Central memory CD4-positive, alpha-beta T cell (primary cell): ENCODE measurements at regions not wholly inside any gene's neighbourhood (a gene's known extent, or its start where the extent isn't known, plus 50 kb on each side); places are given as distances from the start of the nearest gene placed in this dataset.

ENCODE experiments used
- DNase-seq: peaks from one replicate; pipeline ENCODE4 v3.0.0; 2022

GRCh38 chr2:34123996-34124785 is 525.1 kb upstream of the FAM98A start:
- DNase-seq = no peak

- DNase-seq = no peak
Measured at GRCh38 chr2:34121076-34121475, 522.0 kb upstream of the FAM98A start.

DNA sequence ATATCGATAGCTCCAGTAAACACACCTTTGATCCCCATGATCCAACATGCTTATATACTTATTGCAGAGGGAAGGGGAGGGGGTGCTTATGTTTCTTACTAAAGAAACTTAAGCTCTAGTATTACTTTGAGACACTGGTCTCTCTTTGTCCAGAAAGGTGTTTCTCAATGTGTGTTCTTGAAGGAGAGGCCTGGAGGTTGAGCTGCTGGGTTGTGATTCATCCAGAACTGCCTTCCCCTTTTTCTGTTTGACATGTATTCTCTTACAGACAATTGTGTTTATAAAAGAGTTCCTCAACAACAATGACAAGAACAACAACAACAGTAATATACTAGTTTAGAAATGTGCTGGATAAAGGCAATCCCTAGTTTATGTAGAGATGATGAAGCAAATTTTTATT is 516.0 kb upstream of the FAM98A start:
- DNase-seq = no peak

DNA sequence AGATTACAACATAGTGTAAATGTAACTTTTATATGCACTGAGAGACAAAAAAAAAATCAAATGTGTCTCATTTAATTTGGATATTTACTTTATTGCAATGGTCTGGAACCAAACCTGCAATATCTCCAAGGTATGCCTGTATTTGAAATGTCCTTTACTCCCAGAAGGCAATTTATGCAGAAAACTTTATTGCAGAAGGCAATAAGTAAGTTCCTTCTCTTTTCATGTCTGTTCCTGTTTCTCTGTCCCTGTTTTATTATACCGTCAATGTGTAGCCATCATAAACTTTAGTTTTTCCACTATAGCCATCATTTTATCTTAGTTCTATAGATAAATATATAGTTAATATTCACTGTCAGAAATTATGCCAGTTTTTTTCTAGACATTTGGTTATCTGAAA is 513.1 kb upstream of the FAM98A start:
- no peak for DNase-seq

DNA sequence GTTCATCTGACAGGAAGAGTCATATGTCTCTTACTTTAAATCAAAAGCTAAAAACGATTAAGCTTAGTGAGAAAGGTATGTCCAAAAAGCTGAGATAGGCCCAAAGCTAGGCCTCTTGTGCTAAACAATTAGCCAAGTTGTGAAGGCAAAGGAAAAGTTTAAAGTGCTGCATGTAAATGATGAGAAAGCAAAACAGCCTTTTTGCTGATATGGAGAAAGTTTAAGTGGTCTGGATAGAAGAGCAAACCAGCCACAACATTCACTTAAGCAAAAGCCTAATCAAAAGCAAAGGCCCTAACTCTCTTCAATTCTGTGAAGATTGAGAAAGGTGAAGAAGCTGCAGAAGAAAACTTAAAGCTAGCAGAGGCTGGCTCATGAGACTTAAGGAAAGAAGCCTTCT is 511.3 kb upstream of the FAM98A start:
- DNase-seq = no peak

DNA sequence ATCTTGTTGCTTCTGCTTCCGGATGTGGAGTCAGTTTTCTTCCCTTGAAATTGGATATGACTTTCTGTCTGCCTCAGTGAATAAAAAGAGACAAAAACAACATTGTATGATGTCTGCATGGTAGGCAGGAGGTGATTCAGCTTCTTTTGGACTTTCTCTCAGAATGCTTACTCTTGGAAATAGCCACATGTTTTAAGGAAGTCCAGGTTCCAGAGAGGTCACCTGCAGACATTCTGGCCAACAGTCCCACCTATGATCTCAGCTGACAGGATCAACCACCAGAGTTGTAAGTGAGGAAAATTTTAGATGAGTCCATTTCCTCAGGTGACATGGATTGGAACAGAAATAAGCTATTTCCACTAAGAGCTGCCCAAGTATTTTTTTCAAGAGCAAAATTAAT is 508.7 kb upstream of the FAM98A start:
- no peak for DNase-seq

DNA sequence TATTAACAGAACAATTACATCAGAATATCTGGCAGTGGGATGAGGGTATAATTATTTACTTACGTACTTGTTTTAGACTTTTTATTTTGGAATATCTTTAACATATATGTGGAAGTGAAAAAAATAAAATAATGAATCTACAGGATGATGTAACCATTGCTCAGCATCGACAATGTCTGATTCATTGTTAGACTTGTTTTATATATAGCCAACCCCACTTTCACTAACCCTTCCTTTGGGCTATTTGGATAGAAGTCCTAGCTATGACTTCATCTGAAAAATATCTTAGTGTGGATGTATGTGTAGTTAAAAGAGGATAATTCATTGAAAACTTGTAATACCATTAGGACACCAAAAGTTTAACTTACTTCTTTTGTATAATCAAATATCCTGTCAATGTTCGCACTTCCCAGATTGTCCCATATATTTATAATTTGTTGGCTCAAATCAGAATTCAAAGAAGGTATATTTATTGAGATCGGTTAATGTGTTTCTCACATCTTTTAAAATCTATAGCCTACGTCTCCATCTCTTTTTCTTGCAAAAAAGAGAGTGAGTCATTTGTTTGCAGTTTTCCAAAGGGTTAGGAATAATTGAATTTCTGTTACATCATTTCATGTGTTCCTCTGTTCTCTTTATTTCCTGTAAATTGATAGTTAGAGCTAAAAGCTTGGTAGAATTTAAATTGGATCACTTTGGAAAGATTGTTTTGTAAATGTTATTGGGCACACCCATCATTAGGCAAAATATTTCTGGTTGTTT is 506.1 kb upstream of the FAM98A start:
- DNase-seq = no peak

DNA sequence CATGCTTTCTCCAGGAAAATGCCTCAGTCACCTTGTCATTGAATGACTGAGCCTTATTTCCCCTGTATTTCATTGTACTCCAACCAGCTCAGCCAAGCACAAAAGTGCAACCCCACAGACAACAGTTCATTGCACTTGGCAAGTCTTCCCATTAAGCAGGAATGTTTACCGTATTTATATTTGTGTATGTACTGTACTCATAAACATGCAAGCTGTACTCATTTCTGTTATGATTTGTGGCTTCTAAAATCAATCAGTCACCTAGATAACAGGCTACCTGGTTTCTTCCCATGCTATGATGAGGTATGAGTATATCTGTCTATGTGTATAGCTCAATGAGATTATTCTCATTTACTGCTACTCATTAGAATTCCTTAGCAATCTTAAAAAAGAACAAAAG is 505.5 kb upstream of the FAM98A start:
- DNase-seq = no peak

GRCh38 chr2:34103437-34103836 is 504.3 kb upstream of the FAM98A start:
- no peak for DNase-seq

- no peak for DNase-seq
Measured at GRCh38 chr2:34102339-34102738, 503.2 kb upstream of the FAM98A start.

GRCh38 chr2:34099377-34099776 is 500.3 kb upstream of the FAM98A start:
- no peak for DNase-seq

GRCh38 chr2:34098256-34098655 is 499.2 kb upstream of the FAM98A start:
- no peak for DNase-seq

DNA sequence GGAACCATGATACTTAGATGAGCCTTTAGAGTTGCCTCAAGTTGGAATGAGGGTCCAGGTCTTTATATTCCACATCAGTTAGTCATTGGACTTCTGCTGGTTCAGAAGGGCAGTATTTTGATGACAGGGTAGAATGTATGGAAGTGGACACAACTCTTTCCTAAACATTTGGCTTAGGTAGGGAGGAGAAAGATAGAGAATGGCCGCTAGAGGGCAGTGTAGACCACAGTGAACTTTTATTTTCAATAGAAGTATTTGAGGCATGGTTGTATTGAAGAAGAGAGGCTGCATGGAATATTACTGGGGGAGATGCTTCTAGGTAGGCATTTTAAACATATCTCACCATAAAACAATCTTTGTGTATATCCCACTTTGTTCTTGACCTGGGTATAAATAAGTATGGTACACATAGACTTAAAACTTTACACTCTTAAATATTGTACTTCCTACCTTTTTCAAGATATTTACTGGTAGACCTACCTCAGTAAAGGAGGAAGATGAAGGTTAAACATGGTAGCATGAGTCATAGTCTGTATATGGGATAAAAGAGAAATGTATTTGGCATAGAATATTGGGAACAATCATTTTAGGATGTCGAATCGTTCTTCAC is 497.6 kb upstream of the FAM98A start:
- DNase-seq = peak; percentile 17

DNA sequence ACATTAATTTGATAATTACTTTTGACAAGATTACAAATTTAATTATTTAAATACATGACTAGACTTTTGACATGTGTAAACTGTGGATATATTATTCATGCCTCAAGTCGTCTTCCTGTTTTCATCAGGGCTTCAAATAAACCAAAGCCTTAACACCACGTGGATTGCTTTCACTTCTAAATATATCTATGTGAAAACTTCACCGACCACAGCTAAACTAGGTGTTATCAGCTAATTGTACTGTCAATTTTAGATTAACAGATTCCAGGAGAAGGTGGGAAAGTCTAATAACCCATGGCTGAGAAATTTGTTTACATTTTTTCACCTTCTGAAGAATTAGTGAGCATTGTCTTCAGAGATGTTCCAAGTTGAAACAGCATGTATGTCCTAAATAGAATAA is 494.7 kb upstream of the FAM98A start:
- DNase-seq = no peak

DNA sequence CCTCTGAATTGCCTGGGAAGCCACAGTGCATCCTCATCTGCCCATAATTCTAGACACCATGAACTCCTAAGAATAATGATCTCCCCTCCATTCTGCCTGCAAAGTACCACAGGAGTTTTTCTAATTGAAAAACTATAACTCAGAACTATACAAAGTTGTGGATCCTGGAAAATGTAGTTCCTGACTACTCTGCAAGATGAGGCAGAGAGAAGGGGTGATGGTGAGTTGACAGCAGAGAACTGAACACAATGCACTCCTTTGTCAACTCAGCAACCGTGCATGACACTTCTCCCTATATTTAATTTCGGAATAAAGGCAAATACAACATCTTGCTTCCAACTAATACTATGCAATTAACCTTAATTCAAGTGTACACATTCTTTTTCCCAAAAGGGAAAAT is 471.1 kb upstream of the FAM98A start:
- no peak for DNase-seq

DNA sequence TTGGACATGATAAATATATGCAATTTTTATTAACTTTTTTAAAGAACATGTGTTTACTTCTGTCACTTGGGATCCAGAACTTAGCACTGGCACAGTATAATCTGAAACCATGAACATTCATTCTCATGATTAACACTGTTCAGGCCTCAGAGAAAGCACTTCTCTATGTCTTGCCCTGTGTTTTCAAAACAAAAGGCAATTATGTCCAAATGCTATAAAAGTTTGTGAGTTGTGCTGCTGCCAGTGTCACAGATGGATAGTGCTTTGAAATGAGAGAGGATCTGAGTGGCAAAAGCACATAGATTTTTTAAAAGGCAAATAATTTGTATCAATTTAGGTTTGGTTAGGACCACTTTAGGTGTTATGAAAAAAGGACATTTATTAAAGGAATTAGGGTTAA is 470.5 kb upstream of the FAM98A start:
- no peak for DNase-seq

DNA sequence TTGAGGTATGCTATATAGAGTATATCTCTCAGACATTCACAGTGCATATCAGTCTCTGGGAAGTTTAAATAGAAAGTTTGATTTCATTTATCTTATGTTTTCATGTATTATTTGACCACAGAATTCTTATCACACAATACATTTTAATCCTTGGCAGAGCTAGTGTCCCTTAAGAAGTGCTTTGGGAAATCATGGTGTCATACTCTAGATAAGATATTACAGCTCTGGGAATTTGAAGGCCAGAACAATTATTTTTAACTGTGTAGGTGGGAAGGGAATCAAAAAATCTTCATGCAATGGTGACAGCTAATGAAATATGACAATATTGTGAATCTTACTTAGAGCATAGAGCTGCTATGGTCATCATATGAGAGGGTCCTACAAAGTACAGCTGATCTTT is 451.3 kb upstream of the FAM98A start:
- DNase-seq = no peak

GRCh38 chr2:34045101-34045655 is 446.1 kb upstream of the FAM98A start:
- DNase-seq = no peak

- DNase-seq = no peak
Measured at GRCh38 chr2:34037886-34038285, 438.8 kb upstream of the FAM98A start.

DNA sequence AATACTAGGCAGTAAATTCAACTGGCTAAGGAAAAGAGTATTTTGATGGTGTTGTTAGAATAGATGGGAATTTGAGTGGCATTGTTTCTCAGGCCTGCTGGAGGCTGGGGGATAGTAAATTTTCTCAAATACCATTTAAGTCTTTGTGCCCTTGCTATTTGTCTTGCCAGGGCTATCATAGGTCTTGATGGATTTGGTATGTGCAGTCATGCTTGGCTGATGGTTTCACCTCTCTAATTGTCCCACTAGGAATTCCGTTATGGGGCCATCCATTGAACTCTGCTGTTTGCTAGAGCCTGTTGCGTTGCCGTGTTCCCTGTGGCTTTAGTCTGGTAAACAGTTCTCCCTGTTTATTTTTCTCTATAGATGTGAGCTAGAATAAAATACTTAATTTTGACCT is 438.1 kb upstream of the FAM98A start:
- no peak for DNase-seq

GRCh38 chr2:34031097-34031496 is 432.0 kb upstream of the FAM98A start:
- no peak for DNase-seq

GRCh38 chr2:34030273-34030672 is 431.2 kb upstream of the FAM98A start:
- DNase-seq = no peak

- DNase-seq = no peak
Measured at GRCh38 chr2:34029073-34029472, 430.0 kb upstream of the FAM98A start.

DNA sequence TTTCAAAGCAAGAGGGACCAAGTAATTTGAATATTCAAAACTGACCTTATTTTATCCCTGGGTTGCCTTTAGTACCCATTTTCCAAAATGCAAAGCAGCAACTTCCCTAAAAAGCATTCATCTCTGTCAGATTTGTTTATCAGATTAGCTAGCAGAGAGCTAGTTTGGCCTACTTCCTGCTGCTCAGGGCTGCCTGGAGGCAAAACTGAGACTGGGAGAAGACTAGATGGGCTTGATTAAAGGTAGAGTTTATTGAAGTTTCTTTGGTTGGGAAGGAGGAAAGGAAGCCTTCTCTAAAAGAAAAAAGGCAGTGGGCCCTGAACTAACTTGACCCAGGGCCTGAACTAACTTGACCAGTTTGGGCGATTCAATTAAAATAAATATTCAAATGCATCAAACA is 426.1 kb upstream of the FAM98A start:
- no peak for DNase-seq
